Effector memory CD4-positive, alpha-beta T cell (primary cell): ENCODE measurements at regions not wholly inside any gene's neighbourhood (a gene's known extent, or its start where the extent isn't known, plus 50 kb on each side); places are given as distances from the start of the nearest gene placed in this dataset.

ENCODE experiments used
- DNase-seq, 3 donors: peaks; one replicate each; pipeline ENCODE4 v3.0.0-alpha.2; 2020
- H3K27ac ChIP-seq: 2 replicates; pipeline ENCODE4 v1.7.0; 2013; ENCODE audit warnings: mild to moderate bottlenecking, low read length, moderate library complexity; ENCODE audit not compliant: insufficient read depth, poor library complexity, severe bottlenecking
- H3K27me3 ChIP-seq: replicated peaks from 2 replicates; pipeline ENCODE4 v1.7.0; 2013; ENCODE audit warnings: mild to moderate bottlenecking, low read length; ENCODE audit not compliant: insufficient read depth, control insufficient read depth, poor library complexity, severe bottlenecking
- H3K36me3 ChIP-seq: 2 replicates; pipeline ENCODE4 v1.7.0; 2013; ENCODE audit warnings: mild to moderate bottlenecking, low read length, moderate library complexity; ENCODE audit not compliant: control insufficient read depth, insufficient read depth
- H3K4me1 ChIP-seq: 2 replicates; pipeline ENCODE4 v1.7.0; 2013; ENCODE audit warnings: low read length, mild to moderate bottlenecking; ENCODE audit not compliant: control insufficient read depth, insufficient read depth, poor library complexity, severe bottlenecking
- H3K4me3 ChIP-seq: 2 replicates; pipeline ENCODE4 v1.7.0; 2013; ENCODE audit warnings: low read length, low read depth, mild to moderate bottlenecking; ENCODE audit not compliant: insufficient read depth, poor library complexity, severe bottlenecking
- H3K9me3 ChIP-seq: 2 replicates; pipeline ENCODE4 v1.7.0; 2013; ENCODE audit warnings: mild to moderate bottlenecking, low read length, moderate library complexity; ENCODE audit not compliant: control insufficient read depth

GRCh38 chr2:219726916-219727315 lies 99.5 kb downstream of the SLC4A3 start:
- H3K27ac ChIP-seq = no peak overlapping the region

GRCh38 chr2:219727771-219728429 lies 100.5 kb downstream of the SLC4A3 start:
- no peaks in the 10 kb centered on the region for H3K4me1 ChIP-seq
- H3K4me3 ChIP-seq = no peak overlapping the region
- DNase-seq = no peak
- H3K27ac ChIP-seq = no peak overlapping the region
- no peaks in the 10 kb centered on the region for H3K36me3 ChIP-seq
- H3K9me3 ChIP-seq = no peaks in the 10 kb centered on the region
- H3K27me3 ChIP-seq = no peaks in the 10 kb centered on the region

More at GRCh38 chr2:219726916-219727315, 99.5 kb downstream of the SLC4A3 start:
- H3K36me3 ChIP-seq = no peaks in the 10 kb centered on the region
- H3K9me3 ChIP-seq = no peaks in the 10 kb centered on the region
- H3K4me1 ChIP-seq = no peaks in the 10 kb centered on the region
- no peak overlapping the region for H3K4me3 ChIP-seq
- DNase-seq = no peak
- no peaks in the 10 kb centered on the region for H3K27me3 ChIP-seq

- Histone ChIP-seq H3K4me3 (no peak overlapping the region), H3K27ac (no peak overlapping the region)
- DNase-seq = no peak
These were observed 101.6 kb downstream of the SLC4A3 start for GRCh38 chr2:219728991-219729487.

GRCh38 chr2:219731173-219731572 lies 103.7 kb downstream of the SLC4A3 start:
- Histone ChIP-seq H3K9me3 (no peaks in the 10 kb centered on the region), H3K27ac (no peak overlapping the region), H3K36me3 (no peaks in the 10 kb centered on the region), H3K4me1 (no peaks in the 10 kb centered on the region), H3K27me3 (no peaks in the 10 kb centered on the region), H3K4me3 (no peak overlapping the region)
- no peak for DNase-seq

More at GRCh38 chr2:219728991-219729487, 101.6 kb downstream of the SLC4A3 start:
- H3K9me3 ChIP-seq = no peaks in the 10 kb centered on the region
- no peaks in the 10 kb centered on the region for H3K27me3 ChIP-seq
- no peaks in the 10 kb centered on the region for H3K36me3 ChIP-seq
- H3K4me1 ChIP-seq = no peaks in the 10 kb centered on the region

GRCh38 chr2:219733106-219733505 lies 105.7 kb downstream of the SLC4A3 start:
- Histone ChIP-seq H3K27ac (no peak overlapping the region), H3K9me3 (no peaks in the 10 kb centered on the region), H3K4me1 (no peaks in the 10 kb centered on the region), H3K36me3 (no peaks in the 10 kb centered on the region), H3K27me3 (no peaks in the 10 kb centered on the region), H3K4me3 (no peak overlapping the region)
- DNase-seq = no peak

- no peak overlapping the region for H3K4me3 ChIP-seq
- H3K27me3 ChIP-seq = no peaks in the 10 kb centered on the region
- no peaks in the 10 kb centered on the region for H3K36me3 ChIP-seq
- DNase-seq = no peak
- no peaks in the 10 kb centered on the region for H3K9me3 ChIP-seq
- no peaks in the 10 kb centered on the region for H3K4me1 ChIP-seq
- no peak overlapping the region for H3K27ac ChIP-seq
These were observed 106.3 kb downstream of the SLC4A3 start for GRCh38 chr2:219733746-219734145.

- Histone ChIP-seq H3K9me3 (no peaks in the 10 kb centered on the region), H3K27me3 (no peaks in the 10 kb centered on the region), H3K4me1 (no peaks in the 10 kb centered on the region), H3K36me3 (no peaks in the 10 kb centered on the region), H3K27ac (no peak overlapping the region), H3K4me3 (no peak overlapping the region)
- no peak for DNase-seq
These were observed 108.8 kb downstream of the SLC4A3 start for GRCh38 chr2:219736209-219736608.

GRCh38 chr2:219737270-219737691 lies 109.9 kb downstream of the SLC4A3 start:
- DNase-seq = no peak
- no peak overlapping the region for H3K4me3 ChIP-seq
- H3K4me1 ChIP-seq = no peaks in the 10 kb centered on the region
- no peak overlapping the region for H3K27ac ChIP-seq
- H3K27me3 ChIP-seq = no peaks in the 10 kb centered on the region
- H3K9me3 ChIP-seq = no peaks in the 10 kb centered on the region
- no peaks in the 10 kb centered on the region for H3K36me3 ChIP-seq

GRCh38 chr2:219739066-219739465 lies 111.6 kb downstream of the SLC4A3 start:
- Histone ChIP-seq H3K27ac (no peak overlapping the region), H3K27me3 (no peaks in the 10 kb centered on the region), H3K4me1 (no peaks in the 10 kb centered on the region), H3K9me3 (no peaks in the 10 kb centered on the region), H3K4me3 (no peak overlapping the region), H3K36me3 (no peaks in the 10 kb centered on the region)
- no peak for DNase-seq

- Histone ChIP-seq H3K27ac (no peak overlapping the region), H3K27me3 (no peaks in the 10 kb centered on the region), H3K36me3 (no peaks in the 10 kb centered on the region), H3K4me3 (no peak overlapping the region), H3K9me3 (no peaks in the 10 kb centered on the region), H3K4me1 (no peaks in the 10 kb centered on the region)
- no peak for DNase-seq
These were observed 112.5 kb downstream of the SLC4A3 start for GRCh38 chr2:219739866-219740440.
